GM23248 (cell line): ENCODE measurements at regions not wholly inside any gene's neighbourhood (a gene's known extent, or its start where the extent isn't known, plus 50 kb on each side); places are given as distances from the start of the nearest gene placed in this dataset.
A peak's percentile ranks its signal among the peaks of the same experiment; 100 is the strongest.

Source experiments
- DNase-seq: peaks from one replicate; pipeline ENCODE4 v3.0.0-alpha.2; 2015
- H2AFZ ChIP-seq: fragments of 200-600 bp; sonication (generic); 2 replicates; pipeline ENCODE4 v1.6.1; 2016; ENCODE audit warnings: antibody characterized with exemption
- H3F3A ChIP-seq: fragments of 200-600 bp; sonication (generic); 2 replicates; pipeline ENCODE4 v1.6.1; 2016; ENCODE audit warnings: mild to moderate bottlenecking, antibody characterized with exemption, mixed run types; ENCODE audit not compliant: insufficient read depth
- H3K27ac ChIP-seq: fragments of 200-600 bp; sonication (generic); 2 replicates; pipeline ENCODE4 v1.5.1; 2016; ENCODE audit warnings: mild to moderate bottlenecking
- H3K27me3 ChIP-seq: fragments of 200-600 bp; sonication (generic); replicated peaks from 2 replicates; pipeline ENCODE4 v1.6.1; 2016; ENCODE audit warnings: mild to moderate bottlenecking; ENCODE audit not compliant: insufficient read depth
- H3K36me3 ChIP-seq: fragments of 200-600 bp; sonication (generic); 2 replicates; pipeline ENCODE4 v1.6.1; 2016; ENCODE audit warnings: low read depth, mild to moderate bottlenecking
- H3K4me1 ChIP-seq: fragments of 200-600 bp; sonication (generic); 2 replicates; pipeline ENCODE4 v1.6.1; 2016; ENCODE audit warnings: mild to moderate bottlenecking; ENCODE audit not compliant: insufficient read depth
- H3K4me2 ChIP-seq: fragments of 200-600 bp; sonication (generic); one replicate; pipeline ENCODE4 v1.6.1; 2016; ENCODE audit warnings: mild to moderate bottlenecking; ENCODE audit not compliant: unreplicated experiment
- H3K4me3 ChIP-seq: fragments of 200-600 bp; sonication (generic); 2 replicates; pipeline ENCODE4 v1.5.1; 2016; ENCODE audit warnings: mild to moderate bottlenecking
- H3K79me2 ChIP-seq: fragments of 200-600 bp; sonication (generic); 2 replicates; pipeline ENCODE4 v1.6.1; 2016; ENCODE audit warnings: mild to moderate bottlenecking; ENCODE audit not compliant: insufficient read depth
- H3K9ac ChIP-seq: fragments of 200-600 bp; sonication (generic); 2 replicates; pipeline ENCODE4 v1.6.1; 2016; ENCODE audit warnings: mild to moderate bottlenecking
- H3K9me2 ChIP-seq: fragments of 200-600 bp; sonication (generic); 2 replicates; pipeline ENCODE4 v1.6.1; 2016; ENCODE audit warnings: mixed run types, mild to moderate bottlenecking, moderate library complexity; ENCODE audit not compliant: insufficient read depth
- H3K9me3 ChIP-seq: fragments of 200-600 bp; sonication (generic); one replicate; pipeline ENCODE4 v1.6.1; 2017; ENCODE audit warnings: low read depth
- H4K20me1 ChIP-seq: fragments of 200-600 bp; sonication (generic); 2 replicates; pipeline ENCODE4 v1.6.0; 2016; ENCODE audit not compliant: insufficient read depth
- EZH2 ChIP-seq: fragments of 200-600 bp; sonication (generic); IDR thresholded peaks from 2 replicates; pipeline ENCODE4 v1.6.1; 2018; ENCODE audit warnings: antibody characterized with exemption, mild to moderate bottlenecking; ENCODE audit not compliant: insufficient read depth, poor library complexity, severe bottlenecking
- EZH2phosphoT487 ChIP-seq: fragments of 200-600 bp; sonication (generic); IDR thresholded peaks from 2 replicates; pipeline ENCODE4 v1.6.1; 2018; ENCODE audit warnings: antibody characterized with exemption, moderate library complexity, mild to moderate bottlenecking, low read depth; ENCODE audit not compliant: insufficient read depth
- WGBS, 2 experiments: methylation state at CpG; one replicate each; pipeline ENCODE4 v1.1.6; 2015 to 2017; ENCODE audit warnings: low lambda C conversion rate in 2 of 2, low coverage in 1 of 2; ENCODE audit errors: missing lambda C conversion rate in 2 of 2; 5-methylcytosine and 5-hydroxymethylcytosine counted together
- in situ Hi-C: fragments of 300-500 bp; cut with MboI; formaldehyde crosslinking; loops from 2 replicates; pipeline ENCODE4 v1.15.0; 2020

- H3K4me3 ChIP-seq: no peak overlapping the region
- DNase-seq: no peak
- no peaks in the 10 kb centered on the region for H3K9me3 ChIP-seq
- TF ChIP-seq EZH2phosphoT487: no peak
- TF ChIP-seq EZH2: no peak
- in situ Hi-C loops: no loop called here
- 60 to 69% methylated on average over 6 of the region's 6 CpGs for WGBS, 2 experiments
- H3F3A ChIP-seq: no peaks in the 10 kb centered on the region
- H4K20me1 ChIP-seq: no peaks in the 10 kb centered on the region
- 0 out of 2 replicates have a peak, but pooled peaks cover 4% of the 10 kb centered on the region for H3K27me3 ChIP-seq
- no peak overlapping the region for H3K27ac ChIP-seq
- no peaks in the 10 kb centered on the region for H3K9me2 ChIP-seq
- no peak overlapping the region for H3K9ac ChIP-seq
- no peaks in the 10 kb centered on the region for H3K4me1 ChIP-seq
- no peak overlapping the region for H3K4me2 ChIP-seq
- no peak overlapping the region for H2AFZ ChIP-seq
- no peaks in the 10 kb centered on the region for H3K79me2 ChIP-seq
- H3K36me3 ChIP-seq: no peaks in the 10 kb centered on the region
Observed at GRCh38 chr14:76264384-76264783, 111.6 kb upstream of the ESRRB start.

- Histone ChIP-seq H3K27me3 (0 out of 2 replicates have a peak, but pooled peaks cover 4% of the 10 kb centered on the region), H3K9ac (peak overlapping the region; percentile 57), H3F3A (no peaks in the 10 kb centered on the region), H3K4me3 (peak overlapping the region; percentile 74), H3K9me3 (no peaks in the 10 kb centered on the region), H3K4me2 (peak overlapping the region; percentile 80), H3K9me2 (no peaks in the 10 kb centered on the region), H3K36me3 (no peaks in the 10 kb centered on the region), H3K27ac (no peak overlapping the region), H3K79me2 (no peaks in the 10 kb centered on the region), H4K20me1 (no peaks in the 10 kb centered on the region), H2AFZ (peak overlapping the region; percentile 95), H3K4me1 (no peaks in the 10 kb centered on the region)
- in situ Hi-C loops: no loop called here
- WGBS, 2 experiments: 39 to 48% methylated on average over 27 of the region's 27 CpGs
- DNase-seq: peak; percentile 57
- TF ChIP-seq EZH2phosphoT487: no peak
- no peak for TF ChIP-seq EZH2
Observed at GRCh38 chr14:76267322-76268046, 108.5 kb upstream of the ESRRB start.

- H3K4me3 ChIP-seq: peak overlapping the region; percentile 74
- peak; percentile 13 for DNase-seq
- H4K20me1 ChIP-seq: no peaks in the 10 kb centered on the region
- H3K79me2 ChIP-seq: no peaks in the 10 kb centered on the region
- in situ Hi-C loops: no loop called here
- H3K4me1 ChIP-seq: no peaks in the 10 kb centered on the region
- H3K9me2 ChIP-seq: no peaks in the 10 kb centered on the region
- TF ChIP-seq EZH2phosphoT487 (no peak), EZH2 (no peak)
- H3K9ac ChIP-seq: peak overlapping the region; percentile 57; the same call in 1 of the 2 replicates
- H3K27me3 ChIP-seq: 0 out of 2 replicates have a peak, but pooled peaks cover 4% of the 10 kb centered on the region
- H3K4me2 ChIP-seq: peak overlapping the region; percentile 80
- H3F3A ChIP-seq: no peaks in the 10 kb centered on the region
- no peaks in the 10 kb centered on the region for H3K9me3 ChIP-seq
- no peak overlapping the region for H3K27ac ChIP-seq
- H2AFZ ChIP-seq: peak overlapping the region; percentile 95
- no peaks in the 10 kb centered on the region for H3K36me3 ChIP-seq
- 20 to 21% methylated on average over 8 of the region's 8 CpGs for WGBS, 2 experiments
Observed at GRCh38 chr14:76268047-76268431, 107.9 kb upstream of the ESRRB start.

DNA sequence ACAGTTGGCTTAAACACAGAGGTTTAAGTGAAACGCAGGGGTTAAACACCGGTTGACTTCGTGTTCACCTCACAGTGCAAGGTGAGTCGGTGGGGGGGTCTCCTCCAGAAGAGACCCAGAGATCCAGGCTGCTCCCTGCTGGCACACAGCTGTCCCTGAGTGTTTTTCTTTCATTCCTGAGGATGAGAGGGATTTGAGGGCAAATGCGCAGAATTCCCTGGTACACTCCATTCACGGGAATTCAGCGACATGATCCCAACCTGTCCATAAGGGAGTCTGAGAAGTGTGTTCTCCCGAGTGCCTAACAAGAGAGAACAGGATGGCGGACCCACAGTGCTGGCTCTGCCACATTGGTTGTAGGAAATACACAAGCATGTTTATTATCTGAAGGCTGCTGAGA is 107.2 kb upstream of the ESRRB start:
- no peak overlapping the region for H3K27ac ChIP-seq
- no peak overlapping the region for H3K9ac ChIP-seq
- no peaks in the 10 kb centered on the region for H3K4me1 ChIP-seq
- H3K4me2 ChIP-seq: no peak overlapping the region
- H3K9me2 ChIP-seq: no peaks in the 10 kb centered on the region
- H3K36me3 ChIP-seq: no peaks in the 10 kb centered on the region
- no peak overlapping the region for H3K4me3 ChIP-seq
- H3K9me3 ChIP-seq: no peaks in the 10 kb centered on the region
- TF ChIP-seq EZH2phosphoT487 (no peak), EZH2 (no peak)
- no peaks in the 10 kb centered on the region for H3F3A ChIP-seq
- 0 out of 2 replicates have a peak, but pooled peaks cover 4% of the 10 kb centered on the region for H3K27me3 ChIP-seq
- H3K79me2 ChIP-seq: no peaks in the 10 kb centered on the region
- WGBS, 2 experiments: 64 to 70% methylated on average over 9 of the region's 9 CpGs
- in situ Hi-C loops: no loop called here
- DNase-seq: no peak
- no peak overlapping the region for H2AFZ ChIP-seq
- H4K20me1 ChIP-seq: no peaks in the 10 kb centered on the region
